Skin epidermis (tissue), 12 donors: ENCODE measurements at regions not wholly inside any gene's neighbourhood (a gene's known extent, or its start where the extent isn't known, plus 50 kb on each side); places are given as distances from the start of the nearest gene placed in this dataset.
A peak's percentile ranks its signal among the peaks of the same experiment; 100 is the strongest.
"Not testable (repeated sequence)": the region's sequence is repeated elsewhere in the genome, so short reads cannot be mapped to it uniquely, and the experiment has no call there.

ENCODE experiments used
- H3K27ac ChIP-seq, 21 experiments: fragments of 200-600 bp; sonication (generic) in 11 of 21; one replicate each; pipeline ENCODE4 v1.5.0; 2020; ENCODE audit warnings: mild to moderate bottlenecking in 3 of 21, inconsistent platforms in 2 of 21, moderate library complexity in 2 of 21
- H3K4me3 ChIP-seq, 7 experiments: fragments of 200-600 bp; sonication (generic) in 2 of 7; one replicate each; pipeline ENCODE4 v1.5.0; 2020; ENCODE audit warnings: inconsistent platforms in 2 of 7, mild to moderate bottlenecking in 2 of 7, moderate library complexity in 1 of 7

GRCh38 chr6:163710532-163711470 is 296.3 kb downstream of the QKI start:
- Histone ChIP-seq H3K27ac (peak overlapping the region in 11 of 21 experiments; percentile 11 to 88 (median 52)), H3K4me3 (no peak overlapping the region)

GRCh38 chr6:163709693-163710092 is 295.2 kb downstream of the QKI start:
- peak overlapping the region in 11 of 21 experiments; percentile 9 to 88 (median 47) for H3K27ac ChIP-seq

GRCh38 chr6:163709255-163709654 is 294.7 kb downstream of the QKI start:
- Histone ChIP-seq H3K27ac (peak overlapping the region in 8 of 21 experiments; percentile 5 to 88 (median 48)), H3K4me3 (no peak overlapping the region)

More at GRCh38 chr6:163709693-163710092, 295.2 kb downstream of the QKI start:
- no peak overlapping the region for H3K4me3 ChIP-seq

GRCh38 chr6:163708466-163708865 is 293.9 kb downstream of the QKI start:
- Histone ChIP-seq H3K4me3 (no peak overlapping the region), H3K27ac (peak overlapping the region in 1 of 21 experiments; percentile 58)

- H3K4me3 ChIP-seq: no peak overlapping the region
- peak overlapping the region in 3 of 21 experiments; percentile 7 to 58 (median 48) for H3K27ac ChIP-seq
These were observed 293.2 kb downstream of the QKI start for GRCh38 chr6:163707387-163708355.

GRCh38 chr6:163706500-163707087 is 292.1 kb downstream of the QKI start:
- no peak overlapping the region for H3K27ac ChIP-seq
- no peak overlapping the region for H3K4me3 ChIP-seq

GRCh38 chr6:163705923-163706322 is 291.4 kb downstream of the QKI start:
- Histone ChIP-seq H3K27ac (no peak overlapping the region), H3K4me3 (no peak overlapping the region)

- Histone ChIP-seq H3K27ac (no peak overlapping the region), H3K4me3 (no peak overlapping the region)
These were observed 288.2 kb downstream of the QKI start for GRCh38 chr6:163702736-163703135.

- Histone ChIP-seq H3K4me3 (no peak overlapping the region), H3K27ac (peak overlapping the region in 1 of 21 experiments; percentile 46)
These were observed 287.2 kb downstream of the QKI start for GRCh38 chr6:163701762-163702161.

GRCh38 chr6:163698086-163698485 is 283.6 kb downstream of the QKI start:
- Histone ChIP-seq H3K4me3 (no peak overlapping the region), H3K27ac (no peak overlapping the region)

GRCh38 chr6:163696311-163696710 is 281.8 kb downstream of the QKI start:
- H3K27ac ChIP-seq: peak overlapping the region in 1 of 21 experiments; percentile 16
- not testable (repeated sequence) for H3K4me3 ChIP-seq

- no peak overlapping the region for H3K27ac ChIP-seq
- H3K4me3 ChIP-seq: no peak overlapping the region
These were observed 280.9 kb downstream of the QKI start for GRCh38 chr6:163695414-163695864.

- H3K4me3 ChIP-seq: no peak overlapping the region
These were observed 280.5 kb downstream of the QKI start for GRCh38 chr6:163694988-163695398.

GRCh38 chr6:163694072-163694471 is 279.6 kb downstream of the QKI start:
- no peak overlapping the region for H3K27ac ChIP-seq
- H3K4me3 ChIP-seq: no peak overlapping the region

More at GRCh38 chr6:163694988-163695398, 280.5 kb downstream of the QKI start:
- H3K27ac ChIP-seq: no peak overlapping the region

- Histone ChIP-seq H3K27ac (no peak overlapping the region), H3K4me3 (no peak overlapping the region)
These were observed 276.5 kb downstream of the QKI start for GRCh38 chr6:163691049-163691448.

GRCh38 chr6:163688739-163689362 is 274.3 kb downstream of the QKI start:
- no peak overlapping the region for H3K27ac ChIP-seq

GRCh38 chr6:163687075-163687474 is 272.6 kb downstream of the QKI start:
- Histone ChIP-seq H3K4me3 (no peak overlapping the region), H3K27ac (no peak overlapping the region)

More at GRCh38 chr6:163688739-163689362, 274.3 kb downstream of the QKI start:
- H3K4me3 ChIP-seq: no peak overlapping the region

- Histone ChIP-seq H3K27ac (no peak overlapping the region), H3K4me3 (no peak overlapping the region)
These were observed 271.8 kb downstream of the QKI start for GRCh38 chr6:163686301-163686700.

GRCh38 chr6:163683105-163683622 is 268.6 kb downstream of the QKI start:
- Histone ChIP-seq H3K27ac (no peak overlapping the region), H3K4me3 (no peak overlapping the region)
